ENCODE measurements at regions not wholly inside any gene's neighbourhood (a gene's known extent, or its start where the extent isn't known, plus 50 kb on each side); places are given as distances from the start of the nearest gene placed in this dataset.

DNA sequence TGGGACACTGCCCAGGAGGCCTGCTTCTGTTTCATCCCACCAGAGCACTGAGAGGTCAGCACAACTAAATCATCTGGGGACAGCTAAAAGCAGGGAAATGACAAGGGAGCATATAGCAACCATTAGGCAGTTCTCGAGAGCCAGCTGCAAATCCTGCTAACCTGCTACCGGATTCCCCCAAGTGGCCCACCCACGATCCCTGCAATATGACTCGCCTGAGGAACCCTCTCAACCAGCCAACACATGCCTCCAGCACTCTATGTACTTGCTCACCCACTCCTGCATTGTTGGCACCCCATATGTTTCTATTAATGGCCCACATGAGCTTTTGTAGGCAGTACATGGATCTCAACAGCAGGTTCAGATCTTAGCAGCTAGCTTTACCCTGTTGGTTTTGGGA, 326.0 kb downstream of the GABRG2 start:
- WGBS, 3 donors = 75 to 77% (median 75%) methylated on average over 4 of the region's 4 CpGs
- Histone ChIP-seq H3K36me3 (no peaks in the 10 kb centered on the region), H3K27ac (no peak overlapping the region), H3K27me3 (no peaks in the 10 kb centered on the region), H3K4me1 (ENCODE audit: insufficient read depth) (no peaks in the 10 kb centered on the region), H3K4me3 (no peak overlapping the region), H3K9me3 (no peaks in the 10 kb centered on the region)
- TF ChIP-seq POLR2A (IDR thresholded peaks at IDR 0.05) = no peak
- no peak for TF ChIP-seq CTCF (IDR thresholded peaks at IDR 0.05)
- TF ChIP-seq EP300 (IDR thresholded peaks at IDR 0.05) = no peak
- no peak for DNase-seq
- intact Hi-C loops (cut with DNase I) = no loop called here

DNA sequence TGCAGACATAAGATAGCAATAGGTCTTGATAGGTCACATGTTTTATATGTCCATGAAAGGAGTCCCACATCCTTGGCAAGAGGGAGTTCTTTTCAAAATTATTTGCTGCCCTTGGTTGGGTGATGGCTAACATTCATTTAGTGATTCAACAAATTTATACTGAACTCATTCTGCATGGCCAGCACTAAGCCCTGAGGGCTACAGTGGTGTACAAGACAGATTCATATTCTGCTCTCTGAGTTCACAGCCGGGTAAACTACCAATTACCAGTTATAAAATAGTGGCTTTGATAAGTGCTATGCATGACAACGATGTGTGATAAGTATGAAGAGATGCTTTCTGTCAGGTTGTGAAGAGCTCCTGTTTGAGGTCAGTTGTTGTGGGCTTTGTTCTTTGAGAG, 340.0 kb downstream of the GABRG2 start:
- DNase-seq = no peak
- intact Hi-C loops (cut with DNase I) = no loop called here
- H3K9me3 ChIP-seq = no peaks in the 10 kb centered on the region
- TF ChIP-seq POLR2A (IDR thresholded peaks at IDR 0.05) (no peak), CTCF (IDR thresholded peaks at IDR 0.05) (no peak), EP300 (IDR thresholded peaks at IDR 0.05) (no peak)
- H3K27me3 ChIP-seq = no peaks in the 10 kb centered on the region
- WGBS, 3 donors = 45 to 60% (median 52%) methylated on average over 2 of the region's 2 CpGs
- H3K36me3 ChIP-seq = no peaks in the 10 kb centered on the region
- H3K4me1 ChIP-seq (ENCODE audit: insufficient read depth) = no peaks in the 10 kb centered on the region
- no peak overlapping the region for H3K4me3 ChIP-seq
- no peak overlapping the region for H3K27ac ChIP-seq

- Histone ChIP-seq H3K36me3 (no peaks in the 10 kb centered on the region), H3K4me1 (ENCODE audit: insufficient read depth) (no peaks in the 10 kb centered on the region), H3K9me3 (no peaks in the 10 kb centered on the region), H3K27me3 (no peaks in the 10 kb centered on the region), H3K27ac (no peak overlapping the region), H3K4me3 (no peak overlapping the region)
- WGBS, 3 donors = 34 to 44% (median 35%) methylated on average over 8 of the region's 8 CpGs
- DNase-seq = no peak
- no peak for TF ChIP-seq CTCF (IDR thresholded peaks at IDR 0.05)
- no peak for TF ChIP-seq POLR2A (IDR thresholded peaks at IDR 0.05)
- intact Hi-C loops (cut with DNase I) = no loop called here
Measured at GRCh38 chr5:162410365-162410764, 342.8 kb downstream of the GABRG2 start.

DNA sequence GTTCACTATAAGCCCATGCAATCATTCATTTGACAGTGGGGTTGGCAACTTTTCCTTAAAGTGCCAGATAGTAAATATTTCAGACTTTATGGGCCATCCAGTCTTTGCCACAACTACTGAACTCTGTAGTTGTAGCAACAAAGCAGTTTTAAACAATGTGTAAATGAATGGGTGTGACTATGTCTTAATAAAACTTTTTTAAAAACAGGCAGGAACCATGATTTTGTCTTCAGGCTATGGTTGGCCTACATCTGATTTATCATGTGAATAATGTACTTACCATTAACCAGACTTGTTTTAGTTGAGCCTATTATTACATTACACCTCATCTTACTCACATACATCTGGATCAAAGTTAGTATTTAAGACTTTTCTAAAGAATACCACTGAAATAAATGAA, 361.6 kb downstream of the GABRG2 start:
- no peak for TF ChIP-seq EP300 (IDR thresholded peaks at IDR 0.05)
- no peak for TF ChIP-seq CTCF (IDR thresholded peaks at IDR 0.05)
- no peak for TF ChIP-seq POLR2A (IDR thresholded peaks at IDR 0.05)
- Histone ChIP-seq H3K27ac (no peak overlapping the region), H3K4me1 (ENCODE audit: insufficient read depth) (no peaks in the 10 kb centered on the region), H3K27me3 (no peaks in the 10 kb centered on the region), H3K9me3 (no peaks in the 10 kb centered on the region), H3K36me3 (no peaks in the 10 kb centered on the region), H3K4me3 (no peak overlapping the region)
- DNase-seq = no peak
- intact Hi-C loops (cut with DNase I) = no loop called here

DNA sequence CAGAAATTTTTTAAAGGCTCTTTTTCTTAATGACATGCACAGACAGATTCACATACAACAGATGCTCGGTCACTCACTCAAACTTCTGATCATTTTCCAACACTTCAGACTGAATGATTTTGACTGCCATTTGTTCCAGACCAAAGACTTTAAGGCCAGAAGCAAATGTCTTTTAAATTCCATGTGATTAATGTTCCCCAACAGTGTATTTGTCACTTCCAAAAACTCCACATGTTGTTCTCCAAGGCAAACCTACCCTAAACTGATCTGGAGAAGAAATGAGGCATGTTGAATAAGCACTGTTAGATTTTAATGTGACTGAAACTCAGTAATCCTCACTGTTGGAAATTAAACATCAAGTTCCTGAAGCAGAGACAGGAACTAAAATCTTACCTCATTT, 366.7 kb downstream of the GABRG2 start:
- Histone ChIP-seq H3K27me3 (no peaks in the 10 kb centered on the region), H3K4me1 (ENCODE audit: insufficient read depth) (no peaks in the 10 kb centered on the region), H3K36me3 (no peaks in the 10 kb centered on the region), H3K4me3 (no peak overlapping the region), H3K27ac (no peak overlapping the region), H3K9me3 (no peaks in the 10 kb centered on the region)
- TF ChIP-seq EP300 (IDR thresholded peaks at IDR 0.05) = no peak
- no peak for TF ChIP-seq CTCF (IDR thresholded peaks at IDR 0.05)
- no peak for TF ChIP-seq POLR2A (IDR thresholded peaks at IDR 0.05)
- intact Hi-C loops (cut with DNase I) = no loop called here
- DNase-seq = no peak
- 46 to 63% (median 53%) methylated on average over 1 of the region's 1 CpG for WGBS, 3 donors

All from ovary (tissue), 7 donors.